Fibroblast of skin of left biceps (primary cell): ENCODE measurements at regions not wholly inside any gene's neighbourhood (a gene's known extent, or its start where the extent isn't known, plus 50 kb on each side); places are given as distances from the start of the nearest gene placed in this dataset.
"Not testable (repeated sequence)": the region's sequence is repeated elsewhere in the genome, so short reads cannot be mapped to it uniquely, and the experiment has no call there.

Experiments
- DNase-seq, 2 experiments: peaks; one replicate each; pipeline ENCODE4 v3.0.0-alpha.2; 2013; ENCODE audit warnings: low read depth in 2 of 2

GRCh38 chr6:120930500-120930899 is 403.8 kb downstream of the TBC1D32 start:
- DNase-seq: not testable (repeated sequence)

- DNase-seq: no peak
Measured at GRCh38 chr6:120924214-120924613, 410.1 kb downstream of the TBC1D32 start.

GRCh38 chr6:120918137-120918536 is 416.1 kb downstream of the TBC1D32 start:
- DNase-seq: no peak

GRCh38 chr6:120916844-120917243 is 417.4 kb downstream of the TBC1D32 start:
- DNase-seq: no peak

- DNase-seq: no peak
Measured at GRCh38 chr6:120913486-120913885, 420.8 kb downstream of the TBC1D32 start.

- no peak for DNase-seq
Measured at GRCh38 chr6:120908767-120909166, 425.5 kb downstream of the TBC1D32 start.

GRCh38 chr6:120903836-120904235 is 430.4 kb downstream of the TBC1D32 start:
- DNase-seq: no peak

GRCh38 chr6:120899932-120900331 is 434.3 kb downstream of the TBC1D32 start:
- no peak for DNase-seq

- no peak for DNase-seq
Measured at GRCh38 chr6:120894077-120894476, 440.2 kb downstream of the TBC1D32 start.

- no peak for DNase-seq
Measured at GRCh38 chr6:120876931-120877330, 457.3 kb downstream of the TBC1D32 start.

- no peak for DNase-seq
Measured at GRCh38 chr6:120876424-120876823, 457.9 kb downstream of the TBC1D32 start.

GRCh38 chr6:120875900-120876299 is 458.4 kb downstream of the TBC1D32 start:
- no peak for DNase-seq

GRCh38 chr6:120874422-120874821 is 459.9 kb downstream of the TBC1D32 start:
- DNase-seq: no peak

GRCh38 chr6:120873125-120873865 is 461.0 kb downstream of the TBC1D32 start:
- no peak for DNase-seq

- no peak for DNase-seq
Measured at GRCh38 chr6:120872262-120872578, 462.1 kb downstream of the TBC1D32 start.

GRCh38 chr6:120871416-120872261 is 462.6 kb downstream of the TBC1D32 start:
- no peak for DNase-seq

GRCh38 chr6:120869397-120869796 is 464.9 kb downstream of the TBC1D32 start:
- no peak for DNase-seq

GRCh38 chr6:120857422-120857821 is 476.9 kb downstream of the TBC1D32 start:
- no peak for DNase-seq

GRCh38 chr6:120854583-120854982 is 479.7 kb downstream of the TBC1D32 start:
- DNase-seq: no peak

GRCh38 chr6:120853489-120853888 is 480.8 kb downstream of the TBC1D32 start:
- no peak for DNase-seq

GRCh38 chr6:120852293-120852849 is 481.9 kb downstream of the TBC1D32 start:
- no peak for DNase-seq

GRCh38 chr6:120826253-120826652 is 508.0 kb downstream of the TBC1D32 start:
- DNase-seq: no peak

- no peak for DNase-seq
Measured at GRCh38 chr6:120816794-120817193, 517.5 kb downstream of the TBC1D32 start.
